SU-DHL-6 (cell line): ENCODE measurements at regions not wholly inside any gene's neighbourhood (a gene's known extent, or its start where the extent isn't known, plus 50 kb on each side); places are given as distances from the start of the nearest gene placed in this dataset.

ENCODE experiments used
- CTCF ChIP-seq: fragments of 200-600 bp; sonication (generic); IDR thresholded peaks from one replicate; pipeline ENCODE4 v1.5.1; 2017; ENCODE audit warnings: antibody characterized with exemption, mild to moderate bottlenecking, low read length, moderate library complexity; ENCODE audit not compliant: insufficient read depth, poor library complexity, severe bottlenecking
- EZH2phosphoT487 ChIP-seq: fragments of 200-600 bp; sonication (generic), shearing (Covaris generic); conservative IDR thresholded peaks from 2 replicates; pipeline ENCODE4 v1.6.1; 2018; ENCODE audit warnings: mild to moderate bottlenecking, antibody characterized with exemption, low read length, moderate library complexity, mixed read lengths

- no peak for TF ChIP-seq CTCF
- no peak for TF ChIP-seq EZH2phosphoT487
Measured at GRCh38 chr1:149845416-149845815, 54.0 kb upstream of the BOLA1 start.
